ENCODE measurements at regions not wholly inside any gene's neighbourhood (a gene's known extent, or its start where the extent isn't known, plus 50 kb on each side); places are given as distances from the start of the nearest gene placed in this dataset.

DNA sequence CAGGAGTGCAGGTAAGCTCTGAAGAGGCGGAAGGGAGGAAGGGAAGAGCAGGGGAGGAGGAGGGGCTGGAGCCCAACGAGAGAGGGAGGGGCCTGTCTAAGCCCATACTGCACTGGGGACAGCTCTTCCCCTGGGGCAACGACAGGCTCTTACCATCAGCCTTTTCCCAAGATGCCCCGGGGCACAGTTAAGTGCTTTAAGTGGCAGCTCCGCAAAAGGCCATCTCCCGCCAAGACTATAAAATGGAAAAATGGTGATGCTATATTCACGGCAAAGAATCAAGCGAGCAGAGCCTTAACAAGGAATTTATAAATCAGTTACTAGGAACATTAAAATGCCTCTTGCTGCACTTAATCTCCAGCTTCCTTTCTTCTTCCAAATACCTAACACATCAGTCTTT, 110.2 kb upstream of the NLRP1 start:
- no peak for DNase-seq (ENCODE audit: low spot score)

DNA sequence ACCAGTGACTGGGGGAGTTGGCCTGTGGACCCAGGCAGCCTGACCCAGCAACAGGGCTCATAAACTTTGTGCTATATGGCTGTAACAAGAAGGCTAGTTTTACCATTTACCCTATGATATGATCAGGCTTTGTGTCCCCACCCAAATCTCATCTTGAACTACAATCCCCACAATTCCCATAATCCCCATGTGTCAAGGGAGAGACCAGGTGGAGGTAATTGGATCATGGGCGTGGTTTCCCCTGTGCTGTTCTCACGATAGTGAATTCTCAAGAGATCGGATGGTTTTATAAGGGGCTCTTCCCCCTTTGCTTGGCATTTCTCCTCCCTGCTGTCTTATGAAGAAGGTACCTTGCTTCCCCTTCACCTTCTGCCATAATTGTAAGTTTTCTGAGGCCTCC, 111.2 kb upstream of the NLRP1 start:
- no peak for DNase-seq (ENCODE audit: low spot score)

DNA sequence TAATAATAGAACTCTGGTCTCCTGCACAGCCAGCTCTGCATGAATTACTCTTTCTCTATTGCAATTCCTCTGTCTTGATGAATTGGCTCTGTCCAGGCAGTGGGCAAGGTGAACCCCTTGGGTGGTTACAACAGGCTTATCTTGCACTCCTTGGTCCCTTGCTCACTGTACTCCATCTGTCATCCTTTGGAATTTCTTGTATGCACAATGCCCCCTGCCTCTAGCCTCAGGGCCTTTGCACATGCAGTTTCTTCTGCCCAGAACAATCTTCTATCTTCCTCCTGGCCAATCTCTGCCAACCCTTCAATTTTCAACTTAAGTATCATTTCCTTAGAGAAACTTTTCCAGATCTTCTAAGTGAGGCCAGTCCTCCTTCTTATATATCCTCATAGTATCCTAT, 114.7 kb upstream of the NLRP1 start:
- no peak for DNase-seq (ENCODE audit: low spot score)

DNA sequence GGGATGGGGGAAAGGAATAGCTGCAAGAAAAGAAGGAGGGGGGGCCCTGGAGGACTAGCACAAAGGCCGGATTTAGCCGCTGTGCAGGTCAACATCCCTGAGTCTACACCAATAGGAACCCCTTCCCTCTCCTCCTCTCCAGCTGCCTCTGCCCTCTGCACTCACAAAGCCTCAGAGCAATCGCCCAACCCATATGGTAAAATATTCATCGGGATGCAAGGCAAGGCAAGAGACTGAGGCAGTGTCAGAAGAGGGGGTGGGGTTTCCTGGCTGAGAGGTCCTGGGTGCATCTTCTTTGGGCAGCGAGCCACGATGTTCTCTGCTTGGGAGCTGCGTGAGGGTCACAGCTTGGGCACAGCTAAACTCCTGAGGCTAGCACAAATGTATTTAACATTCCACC, 115.5 kb upstream of the NLRP1 start:
- DNase-seq (ENCODE audit: low spot score), result no peak

DNA sequence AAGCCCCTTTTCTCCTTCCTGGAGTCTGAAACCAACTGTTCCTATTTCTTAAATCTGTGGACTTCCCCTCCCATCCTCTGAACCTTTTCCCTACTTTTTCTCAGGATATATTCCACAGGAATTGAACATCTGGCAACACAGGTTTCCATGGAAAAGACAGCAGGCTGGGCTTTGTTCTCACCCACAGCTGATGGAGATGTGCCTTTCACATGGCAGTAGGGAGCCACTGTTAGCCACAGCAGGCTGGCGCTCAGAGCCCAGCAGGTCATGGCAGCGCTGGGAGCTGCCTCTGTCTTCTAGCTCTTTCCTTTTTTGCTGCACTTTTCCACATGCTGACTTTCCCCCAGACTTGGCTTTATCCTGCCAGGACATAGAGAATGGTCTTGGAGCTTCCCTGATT, 116.4 kb upstream of the NLRP1 start:
- DNase-seq (ENCODE audit: low spot score), result no peak

DNA sequence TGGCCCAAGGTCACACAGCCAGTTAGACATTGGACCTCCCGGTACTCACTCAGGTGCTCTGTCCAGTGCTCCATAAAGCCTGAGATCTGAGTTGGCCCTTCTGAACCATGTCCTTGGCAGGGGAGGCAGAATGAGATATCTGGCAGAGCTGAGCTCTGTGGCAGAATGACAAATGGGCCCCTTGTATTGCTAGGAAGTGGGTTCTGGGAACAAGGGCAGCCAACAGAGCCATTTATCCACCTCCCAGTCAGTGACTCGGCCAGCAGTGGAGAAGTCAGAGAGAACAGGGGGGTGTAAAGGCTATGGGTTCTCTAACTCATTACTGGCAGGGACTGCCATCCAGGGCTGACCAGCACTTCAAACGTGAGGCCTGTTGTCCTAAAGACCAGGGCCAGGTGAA, 117.1 kb upstream of the NLRP1 start:
- no peak for DNase-seq (ENCODE audit: low spot score)

DNA sequence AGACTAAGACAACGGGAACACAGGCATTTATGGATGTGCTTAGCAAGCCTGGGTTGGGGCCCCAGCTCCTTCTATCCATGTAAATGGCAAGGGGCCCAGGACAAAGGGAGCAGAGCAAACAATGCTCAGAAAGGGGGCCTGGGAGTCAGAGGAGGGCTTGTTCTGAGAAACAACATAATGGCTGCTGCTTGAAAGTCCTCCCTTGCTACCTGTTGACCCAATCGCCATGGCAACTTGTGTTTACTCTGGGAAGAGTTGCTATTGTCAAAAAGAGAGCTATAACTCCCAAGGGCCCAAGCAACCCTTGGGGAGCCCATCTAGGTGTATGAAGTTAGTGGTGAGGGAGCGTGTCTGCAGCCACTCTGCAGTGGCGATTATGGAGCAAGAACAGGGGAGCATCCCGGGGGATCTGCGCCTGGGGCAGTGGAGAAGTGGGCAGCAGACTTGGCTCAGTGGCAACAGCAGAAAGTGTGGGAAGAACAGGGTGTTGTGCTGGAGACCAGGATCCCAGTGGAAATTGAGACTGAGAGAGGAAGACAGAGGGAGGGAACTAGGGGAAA, 118.7 kb upstream of the NLRP1 start:
- DNase-seq (ENCODE audit: low spot score), result no peak

DNA sequence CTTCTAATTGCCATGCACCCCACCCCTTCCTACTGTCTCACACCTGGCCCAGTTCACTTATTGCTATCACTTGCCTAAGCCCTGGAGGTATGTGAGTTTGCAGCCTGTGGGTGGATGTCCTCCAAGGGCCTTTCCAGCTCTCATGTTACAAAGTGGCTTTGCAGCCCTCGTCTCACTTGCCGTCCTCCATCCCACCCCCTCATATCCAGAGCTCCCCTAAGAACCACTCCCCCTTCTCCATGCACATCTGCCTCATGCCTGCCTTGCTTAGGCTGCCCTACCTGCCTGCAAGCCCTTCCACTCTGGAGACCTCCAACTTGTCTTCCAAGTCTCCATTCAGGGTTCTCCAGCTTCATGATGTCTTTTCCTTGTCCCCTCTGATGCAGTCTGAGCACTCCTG, 119.4 kb upstream of the NLRP1 start:
- DNase-seq (ENCODE audit: low spot score), result no peak

DNA sequence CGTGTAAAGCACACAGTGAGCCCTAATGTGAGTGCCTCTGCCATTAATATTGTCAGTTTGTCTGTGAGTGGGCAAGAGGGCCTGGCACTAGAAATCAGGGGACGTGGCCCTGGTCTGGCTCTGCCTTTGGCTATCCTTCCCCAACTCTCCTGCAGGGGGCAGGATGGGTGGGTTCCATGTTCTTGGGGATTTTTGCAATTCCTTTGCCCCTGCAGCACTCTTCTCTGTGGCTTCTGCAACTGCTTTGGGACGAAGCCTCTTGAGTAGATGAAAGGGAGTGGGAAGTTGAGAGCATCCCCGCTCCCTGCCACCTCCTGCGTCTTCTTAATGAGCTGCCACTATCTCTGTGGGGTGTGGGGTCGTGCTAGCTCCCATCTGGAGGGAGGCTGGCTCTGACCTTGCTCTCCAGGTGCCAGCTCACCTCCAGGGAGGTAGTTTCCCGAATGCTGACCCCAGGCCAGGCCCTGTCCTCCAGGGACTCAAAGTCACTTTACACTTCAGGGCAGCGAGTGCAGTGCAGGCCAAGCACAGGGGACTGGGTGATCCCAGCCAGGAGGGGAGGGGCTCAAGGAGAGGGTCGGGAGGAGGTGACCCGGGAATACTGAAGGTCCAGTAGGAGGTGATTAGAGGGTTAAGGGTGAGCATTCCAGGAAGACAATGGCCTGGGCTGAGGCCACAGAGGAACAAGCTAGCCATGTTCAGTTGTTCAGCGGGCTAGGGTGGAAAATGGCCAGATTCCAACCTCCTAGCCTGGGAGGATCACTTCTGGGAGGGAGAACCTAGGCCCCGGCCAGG, 121.0 kb upstream of the NLRP1 start:
- DNase-seq (ENCODE audit: low spot score), result no peak

DNA sequence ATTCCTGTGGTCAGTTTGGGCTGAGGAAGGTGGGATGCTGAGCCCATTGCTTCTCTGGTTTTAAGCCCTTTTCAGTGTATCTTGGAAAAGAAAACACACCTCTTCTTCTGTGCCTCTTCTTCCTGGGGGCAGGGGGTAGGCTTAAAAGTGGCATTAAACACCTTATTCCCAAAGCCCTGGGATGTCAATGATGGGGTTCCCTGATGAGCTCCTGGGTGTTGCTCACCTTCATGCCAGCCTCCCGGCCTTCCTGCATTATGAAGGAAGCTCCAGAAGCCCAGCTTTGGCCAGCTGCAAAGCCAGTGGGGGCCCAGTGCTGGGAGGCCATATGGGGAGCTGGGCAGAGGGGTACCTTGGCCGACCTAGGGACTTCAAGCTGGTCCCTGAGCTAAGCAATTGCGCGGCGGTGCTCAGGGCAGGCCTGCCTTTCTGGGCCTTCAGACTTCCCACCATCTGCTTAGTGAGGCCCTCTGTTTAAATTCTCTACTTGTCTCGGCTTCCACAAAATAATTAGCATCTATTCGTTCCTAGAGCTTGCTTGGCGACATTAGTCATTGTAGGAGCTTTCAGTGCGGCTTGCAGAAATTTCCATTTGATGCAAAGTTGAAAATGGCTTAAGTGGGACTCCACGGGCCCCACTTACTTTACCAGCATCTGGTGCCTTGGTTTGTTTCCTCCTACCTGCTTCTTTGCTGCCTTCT, 121.7 kb upstream of the NLRP1 start:
- no peak for DNase-seq (ENCODE audit: low spot score)

DNA sequence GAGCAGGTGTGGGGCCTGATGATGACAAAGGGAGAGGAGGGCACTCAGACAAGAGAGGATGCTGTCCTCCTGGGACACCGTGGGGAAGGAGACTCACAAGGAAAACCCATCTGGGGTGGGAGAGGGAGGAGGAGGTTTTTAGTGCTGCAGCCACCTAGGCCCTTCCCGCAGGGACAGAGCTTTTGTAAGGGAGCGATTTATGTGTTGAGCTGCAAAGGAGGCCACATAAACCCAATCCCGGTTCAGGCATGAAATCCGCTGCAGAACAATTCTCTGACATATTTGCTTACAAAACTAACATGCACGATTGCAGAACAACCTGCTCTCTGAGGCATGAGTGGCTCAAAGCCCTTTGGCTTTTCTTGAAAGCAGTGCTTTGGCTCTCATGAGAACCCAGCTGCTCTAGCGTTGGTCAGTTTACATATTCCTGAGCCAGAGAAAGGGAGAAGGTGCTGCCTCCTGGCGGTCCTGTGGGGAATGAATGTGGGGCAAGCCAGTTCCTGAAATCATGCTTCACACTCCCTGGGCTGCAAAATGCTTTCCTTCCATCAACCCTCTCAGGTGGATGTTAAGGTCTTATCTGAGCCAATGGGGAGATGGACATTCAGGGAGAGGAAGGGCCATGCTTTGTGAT, 122.4 kb upstream of the NLRP1 start:
- peak; percentile 52 for DNase-seq (ENCODE audit: low spot score)

DNA sequence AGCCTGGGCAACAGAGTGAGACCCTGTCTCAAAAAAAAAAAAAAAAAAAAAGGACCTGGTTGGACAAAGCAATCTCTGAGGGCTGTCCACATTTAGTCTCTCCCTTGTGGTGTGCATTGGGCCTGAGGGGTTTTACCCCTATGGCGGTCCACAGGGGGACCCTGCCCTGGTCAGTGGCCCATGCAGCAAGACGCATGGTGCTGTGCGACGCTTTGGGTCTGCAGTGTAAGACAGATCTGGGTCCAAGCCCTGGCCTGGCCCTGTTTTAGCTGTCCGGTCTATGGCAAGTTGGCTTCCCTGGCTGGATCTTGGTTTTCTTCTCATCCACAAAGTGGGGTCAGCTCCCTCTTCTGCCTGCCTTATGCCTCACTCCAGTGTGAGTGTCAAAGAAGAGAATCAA, 123.2 kb upstream of the NLRP1 start:
- no peak for DNase-seq (ENCODE audit: low spot score)

DNA sequence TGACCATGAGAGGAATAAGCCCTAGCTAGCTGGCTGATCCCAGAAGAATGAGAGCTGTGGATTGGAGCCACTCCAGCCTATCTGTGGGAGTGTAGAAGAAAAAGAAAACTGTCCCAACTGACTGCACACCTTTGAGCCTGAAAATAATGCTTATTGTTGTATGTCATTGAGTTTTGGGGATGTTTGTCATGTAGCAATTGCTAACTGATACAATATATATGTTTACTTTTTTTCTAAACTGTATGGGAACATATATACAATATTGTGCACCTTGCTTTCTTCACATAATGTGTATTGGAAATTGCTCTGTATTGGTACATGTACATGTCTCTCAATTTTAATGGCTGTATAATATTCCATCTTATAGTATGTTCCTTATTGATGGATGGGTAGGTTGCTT, 124.0 kb upstream of the NLRP1 start:
- no peak for DNase-seq (ENCODE audit: low spot score)

DNA sequence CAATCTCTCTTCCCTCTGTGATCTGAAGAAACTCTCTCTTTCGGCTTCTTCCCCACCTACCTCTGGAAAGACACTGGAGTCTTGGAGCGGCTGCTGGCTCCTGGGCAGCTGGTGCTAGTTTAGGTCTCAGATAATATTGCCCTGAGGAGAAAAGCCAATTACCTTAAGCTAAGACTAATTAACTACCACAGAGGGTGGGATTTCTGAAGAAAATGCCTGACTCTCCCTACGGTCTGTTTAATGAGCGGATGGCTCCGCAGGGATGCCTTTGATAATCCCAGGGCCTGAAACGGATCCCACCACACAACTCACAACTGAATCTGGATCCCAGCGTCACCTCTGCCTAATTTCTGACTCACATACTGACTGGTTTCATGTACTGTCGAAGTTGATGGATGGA, 127.0 kb upstream of the NLRP1 start:
- no peak for DNase-seq (ENCODE audit: low spot score)

DNA sequence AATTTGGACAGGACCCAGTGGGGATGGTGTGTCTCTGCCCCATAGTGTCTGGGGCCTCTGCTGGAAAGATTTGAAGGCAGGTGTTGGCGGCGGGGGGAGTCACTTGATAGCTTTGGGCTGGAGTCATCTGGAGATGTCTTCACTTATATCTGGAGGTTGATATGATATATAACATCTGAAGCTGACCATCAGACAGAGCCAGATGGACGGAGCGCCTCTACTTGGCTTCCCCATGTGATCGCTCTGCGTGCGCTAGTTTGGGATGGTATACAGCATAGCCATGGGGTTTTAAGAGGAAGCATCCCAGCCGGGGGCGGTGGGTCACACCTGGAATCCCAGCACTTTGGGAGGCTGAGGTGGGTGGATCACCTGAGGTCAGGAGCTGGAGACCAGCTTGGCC, 130.7 kb upstream of the NLRP1 start:
- no peak for DNase-seq (ENCODE audit: low spot score)

DNA sequence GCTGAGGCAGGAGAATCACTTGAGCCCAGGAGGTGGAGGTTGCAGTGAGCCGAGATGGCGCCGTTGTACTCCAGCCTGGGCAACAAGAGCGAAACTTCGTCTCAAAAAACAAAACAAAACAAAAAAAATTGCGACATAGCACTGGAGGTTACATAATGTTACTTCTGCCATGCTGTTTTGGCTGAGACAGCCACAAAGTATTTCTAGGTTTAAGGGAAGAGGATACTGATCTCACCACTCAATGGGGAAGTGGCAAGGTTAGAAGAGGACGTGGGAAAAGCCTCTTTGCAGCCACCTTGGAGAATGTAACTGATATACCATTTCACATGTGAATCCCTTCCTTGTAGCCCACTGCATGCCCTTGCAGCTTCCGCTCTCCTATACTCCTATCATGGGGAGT, 131.2 kb upstream of the NLRP1 start:
- no peak for DNase-seq (ENCODE audit: low spot score)

DNA sequence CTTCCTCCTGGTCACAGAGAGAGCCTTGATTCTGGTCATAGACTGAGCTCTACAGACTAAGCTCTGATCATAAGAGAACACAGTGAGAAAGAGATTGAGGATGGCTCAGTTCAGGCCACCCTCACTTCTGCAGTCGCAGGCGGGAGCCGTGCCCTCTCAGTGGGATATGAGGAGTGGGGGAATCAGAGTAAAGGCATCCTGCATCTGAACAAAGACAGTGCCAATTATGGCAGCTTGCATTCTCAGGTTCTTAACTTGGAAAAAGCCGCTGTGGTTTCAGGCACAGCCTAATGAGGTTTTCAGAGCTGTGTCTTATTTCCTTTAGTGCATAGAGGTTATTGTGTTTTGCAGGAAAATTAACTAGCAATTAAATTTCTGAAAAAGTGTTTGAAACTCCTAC, 134.4 kb upstream of the NLRP1 start:
- DNase-seq (ENCODE audit: low spot score), result no peak

DNA sequence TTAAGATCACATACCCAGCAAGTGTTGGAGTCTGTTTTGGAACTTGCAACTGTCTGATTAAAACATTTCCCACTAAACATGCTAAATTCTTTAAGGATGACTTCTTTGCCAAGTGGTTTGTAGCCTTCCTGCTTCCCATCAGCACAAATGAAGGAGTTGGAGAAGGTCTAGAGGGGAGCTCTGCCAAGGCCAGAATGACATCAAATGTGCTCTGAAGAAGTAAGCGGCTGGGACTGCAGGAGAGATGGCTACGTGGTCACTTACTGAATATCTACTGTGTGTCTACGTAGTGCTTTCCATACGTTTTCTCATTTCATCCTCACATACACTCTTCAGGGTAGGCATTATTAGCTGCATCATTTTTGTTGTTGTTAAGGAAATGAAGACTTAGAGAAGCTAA, 135.7 kb upstream of the NLRP1 start:
- no peak for DNase-seq (ENCODE audit: low spot score)

DNA sequence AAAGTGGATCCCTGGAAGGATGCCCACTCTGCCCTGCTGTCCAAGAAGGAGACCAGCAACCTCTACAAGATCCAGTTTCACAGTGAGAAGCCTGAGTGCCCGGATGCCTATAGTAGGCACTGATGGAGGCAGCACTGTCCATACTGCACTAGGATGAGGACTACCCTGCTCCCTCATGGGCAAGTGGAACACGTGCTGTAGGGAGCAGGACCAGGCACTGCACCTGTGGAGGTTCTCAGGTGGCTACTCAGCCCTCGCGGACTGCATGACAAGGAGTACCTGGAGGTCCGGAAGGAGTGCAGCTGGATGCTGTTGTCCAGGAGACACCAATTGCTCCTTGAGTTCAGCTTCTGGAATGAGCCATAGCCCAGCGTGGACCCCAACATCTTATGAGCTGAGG, 146.1 kb upstream of the NLRP1 start:
- no peak for DNase-seq (ENCODE audit: low spot score)

DNA sequence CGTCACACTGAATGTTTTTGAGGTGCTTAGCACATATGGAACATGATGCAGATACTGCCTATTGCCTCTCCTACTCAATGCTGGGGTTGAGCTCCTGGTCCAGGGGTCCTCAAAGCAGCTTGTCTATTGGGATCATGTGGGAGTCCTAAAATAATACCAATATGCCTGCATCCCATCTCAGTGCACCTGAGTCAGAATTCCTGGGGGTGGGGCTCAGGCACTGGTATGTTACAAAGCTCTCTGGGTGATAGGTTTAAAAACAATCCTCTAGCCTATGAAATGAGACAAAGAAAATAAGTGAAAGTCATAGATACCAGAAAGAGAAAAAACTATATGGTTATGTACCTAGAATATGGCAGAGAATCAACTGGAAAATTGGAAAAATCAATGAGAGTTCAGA, 156.6 kb upstream of the NLRP1 start:
- no peak for DNase-seq (ENCODE audit: low spot score)

DNA sequence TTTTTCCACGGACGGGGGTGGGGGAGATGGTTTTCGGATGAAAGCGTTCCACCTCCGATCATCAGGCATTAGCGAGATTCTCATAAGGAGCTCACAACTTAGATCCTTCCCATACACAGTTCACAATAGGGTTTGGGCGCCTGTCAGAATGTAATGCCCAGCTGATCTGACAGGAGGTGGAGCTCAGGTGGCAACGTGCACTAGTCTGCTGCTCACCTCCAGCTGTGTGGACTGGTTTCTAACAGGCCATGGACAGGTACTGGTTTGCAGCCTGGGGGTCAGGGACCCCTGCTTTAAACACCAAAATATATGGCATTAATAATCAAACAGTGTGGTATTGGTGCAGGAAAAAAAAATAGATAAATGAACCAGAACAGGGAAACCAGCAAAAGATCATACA, 157.5 kb upstream of the NLRP1 start:
- no peak for DNase-seq (ENCODE audit: low spot score)

DNA sequence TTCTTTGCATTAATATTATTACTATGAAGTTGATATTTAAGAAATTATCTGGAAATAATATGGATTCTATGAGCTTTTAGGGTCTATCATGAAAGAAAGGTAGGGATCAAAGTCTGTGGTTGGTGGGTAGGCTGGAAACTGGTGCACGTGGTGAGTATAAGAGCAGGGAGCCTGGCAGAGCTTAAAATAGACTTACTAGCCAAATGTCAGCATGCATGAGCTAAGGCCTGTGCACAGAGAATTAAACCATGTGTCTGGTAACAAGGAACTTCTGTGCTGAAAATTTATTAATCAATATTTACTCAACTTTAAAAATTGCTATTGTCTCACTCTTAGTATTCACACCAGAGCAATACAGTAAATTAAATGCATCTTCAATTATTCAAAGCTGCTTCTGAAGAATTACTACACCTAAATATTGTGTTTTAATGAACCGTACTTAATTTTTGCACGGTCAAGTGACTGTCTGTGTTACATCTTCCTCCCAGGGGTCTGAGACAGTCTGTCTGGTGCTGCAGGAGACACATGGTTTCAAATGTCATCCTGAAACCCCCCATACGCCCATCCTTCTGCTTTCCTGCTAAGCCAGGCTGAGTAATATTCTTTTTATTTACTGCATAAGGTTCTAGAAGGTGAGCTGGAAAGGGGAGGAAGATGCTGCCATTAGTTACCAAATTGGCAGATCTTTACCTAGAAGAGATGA, 161.0 kb upstream of the NLRP1 start:
- DNase-seq (ENCODE audit: low spot score), result no peak

DNA sequence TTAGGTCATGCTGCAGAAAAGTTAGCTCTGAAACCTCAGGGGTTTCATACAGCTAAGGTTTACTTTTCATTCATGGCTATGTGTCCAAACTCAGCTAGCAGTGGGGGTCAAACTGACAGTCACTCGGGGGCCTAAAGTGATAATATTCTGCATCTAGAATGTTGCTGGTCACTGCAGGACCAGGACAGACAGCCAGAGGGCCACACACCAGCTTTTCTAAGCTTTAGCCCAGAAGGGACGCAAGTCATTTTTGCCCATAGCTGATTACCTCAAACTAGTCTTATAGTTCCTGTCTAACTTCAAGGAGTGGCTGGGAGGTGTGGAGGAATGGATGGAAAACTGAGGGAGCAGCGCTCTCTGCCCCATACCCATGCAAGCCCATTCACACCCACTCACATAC, 163.0 kb upstream of the NLRP1 start:
- no peak for DNase-seq (ENCODE audit: low spot score)

Data from NAMALWA (cell line).